GM18951 (cell line): ENCODE measurements at regions not wholly inside any gene's neighbourhood (a gene's known extent, or its start where the extent isn't known, plus 50 kb on each side); places are given as distances from the start of the nearest gene placed in this dataset.

Source experiments
- POLR2A ChIP-seq: IDR thresholded peaks from 4 replicates; pipeline ENCODE4 v1.6.1; 2011; ENCODE audit warnings: mild to moderate bottlenecking; ENCODE audit not compliant: insufficient read length, insufficient read depth; ENCODE audit errors: extremely low read depth
- in situ Hi-C: fragments of 300-500 bp; cut with MboI; formaldehyde crosslinking; loops from one replicate; pipeline ENCODE4 v1.12.0; 2022; ENCODE audit warnings: low sequenced_read_pairs, mixed read lengths, inconsistent platforms; ENCODE audit not compliant: unreplicated experiment

GRCh38 chr12:90851800-90852718, 102.9 kb downstream of the CCER1 start:
- in situ Hi-C loops, result no loop called here
- no peak for TF ChIP-seq POLR2A

DNA sequence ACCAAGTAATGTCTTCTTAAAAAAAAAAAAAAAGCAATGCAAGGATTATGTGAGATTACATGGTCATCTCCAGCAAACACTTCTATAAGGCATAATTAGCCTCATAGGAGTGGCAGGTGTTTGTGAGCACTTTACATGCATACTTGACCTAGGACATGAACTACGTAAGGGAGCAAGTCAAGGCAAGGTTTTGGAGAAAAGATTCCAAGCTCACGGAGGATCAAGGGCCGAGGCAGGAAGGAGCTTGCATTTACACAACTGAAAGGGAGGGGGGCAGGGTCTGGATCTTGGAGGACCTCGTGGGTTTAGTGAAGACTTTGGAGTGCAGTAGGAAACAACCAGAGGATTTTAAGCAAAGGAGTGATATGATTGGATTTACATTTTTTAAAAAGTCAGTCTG, 112.5 kb downstream of the CCER1 start:
- in situ Hi-C loops, result no loop called here
- TF ChIP-seq POLR2A, result no peak

- no peak for TF ChIP-seq POLR2A
- in situ Hi-C loops, result no loop called here
These were observed 113.6 kb downstream of the CCER1 start for GRCh38 chr12:90841336-90841735.

GRCh38 chr12:90839346-90839745, 115.6 kb downstream of the CCER1 start:
- in situ Hi-C loops, result no loop called here
- no peak for TF ChIP-seq POLR2A

DNA sequence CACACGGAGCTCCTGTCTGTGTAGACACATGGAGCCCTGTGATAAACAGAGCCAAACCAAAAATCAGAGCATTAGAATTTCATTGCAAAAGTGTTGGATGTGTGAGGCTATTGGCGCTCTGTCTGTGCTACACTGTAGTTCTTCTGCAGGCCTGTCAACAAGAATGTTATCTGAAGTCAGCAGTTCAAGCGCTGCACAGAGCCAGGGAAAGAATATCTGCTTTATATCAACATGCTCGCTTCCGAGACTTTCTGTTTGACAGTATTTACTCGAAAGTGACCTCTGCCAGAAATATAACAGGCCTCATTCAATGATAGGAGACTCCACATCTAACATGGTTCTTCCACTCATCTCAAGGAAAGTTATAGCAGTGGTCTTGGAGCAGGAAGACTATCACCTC, 118.3 kb downstream of the CCER1 start:
- no peak for TF ChIP-seq POLR2A
- in situ Hi-C loops, result no loop called here

- in situ Hi-C loops, result no loop called here
These were observed 121.7 kb downstream of the CCER1 start for GRCh38 chr12:90833228-90833627.

DNA sequence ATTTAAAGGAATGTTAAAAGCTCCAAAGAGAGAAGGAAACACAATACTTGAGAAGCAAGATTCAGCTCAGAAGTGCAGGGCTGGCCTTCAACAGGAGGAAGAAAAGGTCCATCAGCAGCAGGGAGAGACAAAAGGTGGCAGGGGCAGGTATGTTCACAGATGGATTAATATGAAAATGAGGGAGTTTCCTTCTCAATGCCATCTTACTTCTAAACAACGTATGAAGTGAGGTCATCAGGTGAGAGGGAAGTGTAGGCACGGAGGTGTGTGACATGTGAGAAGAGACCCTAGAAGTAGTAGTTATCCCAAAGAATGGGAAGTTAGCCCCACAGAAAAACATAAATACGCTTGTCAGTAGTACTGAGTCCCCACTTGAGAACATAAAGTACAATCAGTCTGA, 122.5 kb downstream of the CCER1 start:
- no peak for TF ChIP-seq POLR2A
- in situ Hi-C loops, result no loop called here

More at GRCh38 chr12:90833228-90833627, 121.7 kb downstream of the CCER1 start:
- TF ChIP-seq POLR2A, result no peak

- TF ChIP-seq POLR2A, result no peak
- in situ Hi-C loops, result no loop called here
These were observed 123.3 kb downstream of the CCER1 start for GRCh38 chr12:90831712-90832111.

DNA sequence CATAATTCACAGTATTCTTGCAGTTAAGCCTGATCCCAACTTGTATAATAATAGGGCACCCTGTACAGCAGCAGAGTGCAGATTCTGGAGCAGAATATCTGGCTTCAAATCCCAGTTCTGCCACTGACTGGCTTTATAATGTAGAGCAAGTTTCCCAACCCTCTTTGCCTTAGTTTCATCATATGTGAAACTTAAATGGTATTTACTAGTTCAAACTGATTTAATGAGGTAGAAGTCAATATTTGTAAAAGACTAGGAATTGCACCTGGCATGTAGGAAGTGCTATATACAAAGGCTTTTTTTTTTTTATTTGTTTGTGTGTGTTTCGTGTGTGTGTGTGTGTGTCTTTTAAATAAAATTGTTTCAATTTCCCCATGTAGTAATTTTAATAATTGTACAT, 125.9 kb downstream of the CCER1 start:
- in situ Hi-C loops, result no loop called here

GRCh38 chr12:90828621-90829020, 126.4 kb downstream of the CCER1 start:
- in situ Hi-C loops, result no loop called here
- no peak for TF ChIP-seq POLR2A

More for the DNA sequence above, 125.9 kb downstream of the CCER1 start:
- no peak for TF ChIP-seq POLR2A

DNA sequence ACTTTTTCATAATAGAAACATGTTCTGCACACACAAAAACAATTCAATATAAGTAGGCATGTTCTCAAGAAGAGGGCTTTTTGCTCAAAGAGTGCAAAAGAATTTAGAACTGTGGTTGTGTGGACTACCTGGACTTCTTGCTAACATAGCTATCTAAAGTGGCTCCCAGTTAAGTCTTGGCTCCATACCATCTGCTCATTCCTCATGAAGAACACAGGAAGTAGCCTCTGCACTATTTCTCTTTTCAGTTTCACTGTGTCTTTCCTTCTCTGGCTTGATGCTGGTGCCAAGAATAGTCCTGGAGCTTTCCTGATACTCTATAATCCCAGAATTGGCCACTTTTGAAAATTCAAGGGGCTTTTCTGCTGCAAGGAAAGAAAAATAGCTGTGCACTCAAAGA, 127.4 kb downstream of the CCER1 start:
- no peak for TF ChIP-seq POLR2A
- in situ Hi-C loops, result no loop called here

- in situ Hi-C loops, result no loop called here
- TF ChIP-seq POLR2A, result no peak
These were observed 128.9 kb downstream of the CCER1 start for GRCh38 chr12:90826036-90826435.

DNA sequence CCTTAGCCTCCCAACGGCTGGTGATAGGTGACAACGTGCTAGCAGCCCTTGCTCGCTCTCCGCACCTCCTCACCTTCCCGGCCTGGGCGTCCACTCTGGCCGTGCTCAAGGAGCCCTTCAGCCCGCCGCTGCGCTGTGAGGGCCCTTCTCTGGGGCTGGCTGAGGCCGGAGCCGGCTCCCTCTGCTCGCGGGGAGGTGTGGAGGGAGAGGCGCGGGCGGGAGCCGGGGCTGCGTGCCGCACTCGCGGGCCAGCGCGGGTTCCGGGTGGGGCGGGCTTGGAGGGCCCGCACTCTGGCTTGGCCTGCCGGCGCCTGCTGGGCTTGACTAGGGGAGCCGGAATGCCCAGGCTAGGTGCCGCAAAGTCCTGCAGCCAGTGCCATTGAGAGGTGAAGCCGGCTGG, 131.1 kb downstream of the CCER1 start:
- in situ Hi-C loops, result no loop called here
- no peak for TF ChIP-seq POLR2A

- TF ChIP-seq POLR2A, result no peak
- in situ Hi-C loops, result no loop called here
These were observed 135.3 kb downstream of the CCER1 start for GRCh38 chr12:90819709-90820108.
